Erythroblast (primary cell): ENCODE measurements at regions not wholly inside any gene's neighbourhood (a gene's known extent, or its start where the extent isn't known, plus 50 kb on each side); places are given as distances from the start of the nearest gene placed in this dataset.

Experiments used
- GATA1 ChIP-seq: IDR thresholded peaks from 2 replicates; pipeline ENCODE4 v1.6.1; 2011; ENCODE audit warnings: low read depth, mild to moderate bottlenecking, control low read depth, low read length, moderate library complexity
- POLR2A ChIP-seq: IDR thresholded peaks from 2 replicates; pipeline ENCODE4 v1.6.1; 2011; ENCODE audit warnings: mild to moderate bottlenecking, low read length

- TF ChIP-seq POLR2A, result no peak
- no peak for TF ChIP-seq GATA1
Observed at GRCh38 chr2:176409671-176410070, 140.4 kb downstream of the MTX2 start.
